T47D (cell line): ENCODE measurements at regions not wholly inside any gene's neighbourhood (a gene's known extent, or its start where the extent isn't known, plus 50 kb on each side); places are given as distances from the start of the nearest gene placed in this dataset.
A peak's percentile ranks its signal among the peaks of the same experiment; 100 is the strongest.

Experiments
- DNase-seq, 2 experiments: peaks; one replicate each; pipeline versions ENCODE4 v3.0.0 to v3.0.0-alpha.2; 2011 to 2012; ENCODE audit warnings: low read depth in 1 of 2, low spot score in 1 of 2
- JUND ChIP-seq: IDR thresholded peaks from 2 replicates; pipeline ENCODE4 v1.6.1; 2012; ENCODE audit warnings: low read depth
- in situ Hi-C: cut with HindIII; loops from 2 replicates; pipeline ENCODE4 v1.10.0; 2016; ENCODE audit warnings: low sequenced_read_pairs, low pct_unique_long_range_greater_than_20kb

DNA sequence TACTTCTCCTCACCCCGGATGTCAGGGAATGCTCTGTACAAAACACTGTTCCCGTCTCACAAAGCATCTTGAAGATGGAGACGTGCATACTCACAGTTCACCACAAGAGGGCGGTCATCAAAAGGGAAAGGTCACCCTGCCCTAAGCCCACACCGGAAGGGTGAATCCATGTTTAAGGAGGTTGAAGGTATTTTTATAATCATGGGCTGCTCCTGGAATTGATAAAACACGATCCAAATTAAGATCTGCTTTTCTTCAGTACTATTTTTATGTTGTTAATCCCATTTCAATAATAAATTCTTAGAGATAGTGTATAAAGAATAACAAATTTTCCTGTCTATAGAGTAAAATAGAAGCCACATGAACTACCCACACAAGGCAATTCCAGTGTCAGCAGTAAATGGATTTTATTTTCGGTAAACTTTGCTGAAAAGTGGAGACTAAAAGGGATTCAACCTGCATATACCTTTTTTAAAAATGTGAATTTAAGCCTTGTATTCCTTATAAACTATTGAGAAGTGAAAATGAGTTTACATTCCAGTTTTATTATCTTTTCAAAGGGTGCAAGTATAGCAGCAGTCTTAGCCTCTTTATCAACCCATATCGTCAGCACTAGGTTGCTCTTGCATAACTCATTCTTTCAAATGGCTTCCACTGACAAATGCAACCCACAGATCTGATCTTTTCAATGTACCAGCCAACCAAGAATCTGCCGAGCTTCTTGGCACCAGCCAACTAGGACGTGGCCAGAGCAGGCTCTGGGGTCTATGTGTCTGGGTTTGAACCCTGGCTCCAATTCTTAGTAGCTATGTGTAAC, 79.7 kb upstream of the MBOAT1 start:
- DNase-seq = peak in 1 of 2 experiments; percentile 91
- TF ChIP-seq JUND = no peak
- in situ Hi-C loops = no loop called here

DNA sequence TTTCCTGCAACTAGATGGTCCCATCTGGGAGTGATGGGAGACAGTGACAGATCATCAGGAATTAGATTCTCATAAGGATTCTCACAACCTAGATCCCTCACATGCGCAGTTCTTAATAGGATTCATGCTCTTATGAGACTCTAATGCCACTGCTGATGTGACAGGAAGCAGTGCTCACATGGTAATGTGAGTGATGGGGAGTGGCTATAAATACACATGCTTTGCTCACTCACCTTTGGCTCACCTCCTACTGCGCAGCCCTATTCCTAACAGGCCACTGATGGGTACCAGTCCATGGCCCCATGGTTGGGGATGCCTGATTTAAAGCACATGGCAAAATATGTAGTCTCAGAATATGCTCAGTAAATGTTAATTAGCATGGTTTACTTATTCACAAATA, 80.6 kb upstream of the MBOAT1 start:
- no peak for TF ChIP-seq JUND
- no peak for DNase-seq
- in situ Hi-C loops = no loop called here

DNA sequence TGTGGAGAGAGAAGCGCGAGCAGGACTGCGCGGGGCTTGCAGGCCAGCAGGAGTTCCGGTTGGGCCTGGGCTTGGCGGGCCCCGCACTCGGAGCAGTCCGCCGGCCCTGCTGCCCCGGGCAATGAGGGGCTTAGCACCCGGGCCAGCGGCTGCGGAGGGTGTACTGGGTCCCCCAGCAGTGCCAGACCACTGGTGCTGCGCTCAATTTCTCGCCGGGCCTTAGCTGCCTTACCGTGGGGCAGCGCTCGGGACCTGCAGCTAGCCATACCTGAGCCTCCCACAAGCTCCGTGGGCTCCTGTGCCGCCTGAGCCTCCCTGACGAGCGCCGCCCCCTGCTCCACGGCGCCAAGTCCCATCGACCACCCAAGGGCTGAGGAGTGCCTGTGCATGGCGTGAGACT, 89.0 kb upstream of the MBOAT1 start:
- in situ Hi-C loops = no loop called here
- no peak for DNase-seq
- no peak for TF ChIP-seq JUND

DNA sequence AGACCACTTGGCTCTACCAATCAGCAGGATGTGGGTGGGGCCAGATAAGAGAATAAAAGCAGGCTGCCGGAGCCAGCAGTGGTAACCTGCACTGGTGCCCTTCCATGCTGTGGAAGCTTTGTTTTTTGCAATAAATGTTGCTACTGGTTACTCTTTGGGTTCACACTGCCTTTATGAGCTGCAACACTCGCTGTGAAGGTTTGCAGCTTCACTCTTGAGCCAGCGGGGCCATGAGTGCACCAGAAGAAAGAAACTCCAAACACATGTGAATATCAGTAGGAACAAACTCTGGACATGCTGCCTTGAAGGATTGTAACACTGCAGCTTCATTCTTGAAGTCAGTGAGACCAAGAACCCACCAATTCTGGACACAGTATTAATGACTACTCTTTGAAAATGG, 89.9 kb upstream of the MBOAT1 start:
- in situ Hi-C loops = no loop called here
- no peak for TF ChIP-seq JUND
- no peak for DNase-seq

DNA sequence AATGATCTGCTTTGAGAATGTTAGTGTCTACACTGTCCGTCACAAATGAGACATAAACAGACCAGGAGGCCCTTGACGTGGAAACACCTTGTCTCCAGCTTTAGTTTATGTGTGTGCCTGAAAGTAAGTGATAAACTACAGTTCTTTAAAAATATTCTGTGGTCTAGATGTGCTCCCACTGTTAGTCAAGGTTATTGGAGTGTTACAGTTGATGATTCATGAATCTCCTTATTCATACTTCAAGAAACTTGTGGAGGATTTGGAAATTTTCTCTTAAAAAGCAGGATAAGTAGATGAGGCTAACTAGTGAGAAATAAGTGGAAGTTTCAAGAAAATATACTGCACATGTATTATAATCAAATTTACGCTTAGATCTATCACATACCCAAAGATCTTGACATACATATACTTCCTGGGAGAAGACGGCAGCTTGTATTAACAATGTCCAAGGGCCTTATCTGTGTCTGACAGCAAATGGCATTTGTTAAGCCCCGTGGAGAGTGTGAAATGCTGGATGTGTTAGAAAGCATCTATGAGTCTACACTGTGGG, 90.5 kb upstream of the MBOAT1 start:
- no peak for DNase-seq
- TF ChIP-seq JUND = no peak
- in situ Hi-C loops = no loop called here

GRCh38 chr6:20306491-20306890, 94.2 kb upstream of the MBOAT1 start:
- in situ Hi-C loops = no loop called here
- TF ChIP-seq JUND = no peak
- no peak for DNase-seq

GRCh38 chr6:20309186-20309585, 92.5 kb upstream of the E2F3 start:
- TF ChIP-seq JUND = no peak
- in situ Hi-C loops = no loop called here
- DNase-seq = no peak

- in situ Hi-C loops = no loop called here
Measured at GRCh38 chr6:20310185-20310584, 91.5 kb upstream of the E2F3 start.

DNA sequence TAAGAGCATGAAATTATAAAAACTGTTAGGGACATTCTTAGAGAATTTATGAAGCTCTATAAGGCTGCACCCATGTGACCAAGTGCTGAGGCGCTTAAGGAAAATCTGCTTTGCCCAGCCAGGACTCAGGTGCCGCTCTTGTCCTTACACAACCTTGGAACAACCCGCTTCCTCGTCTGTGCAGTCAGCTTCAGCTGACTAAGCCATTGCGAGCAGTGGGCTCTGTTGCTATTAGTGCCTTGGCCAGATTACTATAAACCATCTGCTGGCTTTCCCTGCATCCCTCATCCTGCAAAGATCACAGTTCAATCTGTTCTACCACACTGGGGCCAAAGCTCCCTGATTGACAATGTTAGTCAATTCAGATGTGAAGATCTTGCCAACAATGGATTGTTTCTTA, 89.1 kb upstream of the E2F3 start:
- no peak for DNase-seq
- TF ChIP-seq JUND = no peak
- in situ Hi-C loops = no loop called here

More at GRCh38 chr6:20310185-20310584, 91.5 kb upstream of the E2F3 start:
- no peak for TF ChIP-seq JUND
- no peak for DNase-seq

- TF ChIP-seq JUND = no peak
- in situ Hi-C loops = no loop called here
- no peak for DNase-seq
Measured at GRCh38 chr6:20313051-20313450, 88.6 kb upstream of the E2F3 start.

- in situ Hi-C loops = no loop called here
- TF ChIP-seq JUND = no peak
- DNase-seq = no peak
Measured at GRCh38 chr6:20313960-20314530, 87.6 kb upstream of the E2F3 start.

DNA sequence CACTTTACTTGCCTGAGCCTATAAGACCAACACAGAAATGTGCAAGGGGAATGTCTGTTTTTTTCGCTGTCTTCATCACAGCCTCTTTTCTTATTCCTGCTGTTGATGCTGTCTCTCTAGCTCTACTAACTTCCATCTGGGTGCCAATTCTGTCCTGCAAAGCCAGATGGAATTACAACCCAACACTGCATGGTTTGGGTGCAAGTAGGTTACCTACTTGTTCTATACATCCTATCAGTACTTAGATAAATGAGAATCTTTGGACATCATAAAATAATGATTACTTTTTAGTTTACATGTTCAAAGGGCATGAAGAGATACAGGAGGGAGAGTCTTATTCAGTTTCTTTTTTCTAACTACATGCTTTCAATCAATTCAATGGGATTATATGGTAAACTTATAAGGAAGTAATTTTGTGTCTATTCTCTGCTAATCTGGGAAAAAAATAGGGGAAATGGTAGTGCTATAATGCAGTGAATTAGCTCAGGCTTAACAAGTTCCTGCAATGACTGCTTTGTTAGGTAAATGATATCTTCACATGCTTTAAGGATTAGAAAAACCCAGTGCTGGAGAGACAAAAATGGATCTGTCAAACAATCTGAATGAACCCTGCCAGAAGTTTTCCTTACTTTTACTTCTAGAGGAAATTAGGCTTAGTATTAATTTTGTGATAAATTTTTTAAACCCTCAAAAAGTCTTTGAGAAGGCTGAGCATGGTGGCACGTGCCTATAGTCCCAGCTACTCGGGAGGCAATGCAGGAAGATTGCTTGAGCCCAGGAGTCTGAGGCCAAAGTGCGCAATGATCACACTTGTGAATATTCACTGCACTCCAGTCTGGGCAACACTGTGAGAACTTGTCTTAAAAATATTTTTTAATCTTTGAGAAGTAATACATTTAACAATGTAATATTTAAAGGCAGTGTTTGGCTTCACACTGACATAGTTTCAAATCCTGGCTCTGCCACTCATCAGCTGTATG, 86.5 kb upstream of the E2F3 start:
- TF ChIP-seq JUND = no peak
- DNase-seq = no peak
- in situ Hi-C loops = no loop called here
